AG09309 (cell line): ENCODE measurements at regions not wholly inside any gene's neighbourhood (a gene's known extent, or its start where the extent isn't known, plus 50 kb on each side); places are given as distances from the start of the nearest gene placed in this dataset.

Experiments
- DNase-seq: peaks from one replicate; pipeline ENCODE4 v3.0.0-alpha.2; 2010; ENCODE audit warnings: low read depth
- H3K4me3 ChIP-seq: 2 replicates; pipeline ENCODE4 v1.5.1; 2011; ENCODE audit warnings: mild to moderate bottlenecking, low read depth, low read length, moderate library complexity; ENCODE audit not compliant: control insufficient read depth
- TF ChIP-seq, protein P1 (sequence below): IDR thresholded peaks from 2 replicates; pipeline ENCODE4 v1.5.1; 2011; ENCODE audit warnings: mild to moderate bottlenecking, low read depth, low read length, inconsistent platforms; ENCODE audit not compliant: insufficient read depth, control insufficient read depth; ENCODE audit errors: missing control alignments

DNA sequence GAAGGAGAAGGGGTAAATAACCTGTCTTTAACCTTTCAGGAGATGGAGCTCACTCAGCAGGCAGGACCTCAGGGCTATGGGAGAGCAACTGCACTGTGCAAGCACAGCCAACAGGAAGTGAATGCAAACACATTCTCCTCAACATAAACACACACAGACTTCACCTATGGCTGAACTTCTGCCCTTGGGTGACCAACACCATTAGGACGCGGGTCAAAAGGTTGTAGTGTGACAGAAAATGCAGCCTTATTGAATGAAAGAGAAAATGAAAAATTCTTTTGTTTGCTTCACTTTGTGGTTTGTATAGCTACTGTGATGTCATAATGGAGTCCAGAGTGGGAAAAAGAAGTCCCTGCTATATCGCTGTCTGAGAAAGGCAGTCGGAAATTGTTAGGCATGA is 323.0 kb downstream of the NDFIP2 start:
- H3K4me3 ChIP-seq: no peak overlapping the region
- DNase-seq: no peak
- TF ChIP-seq, protein P1, sequence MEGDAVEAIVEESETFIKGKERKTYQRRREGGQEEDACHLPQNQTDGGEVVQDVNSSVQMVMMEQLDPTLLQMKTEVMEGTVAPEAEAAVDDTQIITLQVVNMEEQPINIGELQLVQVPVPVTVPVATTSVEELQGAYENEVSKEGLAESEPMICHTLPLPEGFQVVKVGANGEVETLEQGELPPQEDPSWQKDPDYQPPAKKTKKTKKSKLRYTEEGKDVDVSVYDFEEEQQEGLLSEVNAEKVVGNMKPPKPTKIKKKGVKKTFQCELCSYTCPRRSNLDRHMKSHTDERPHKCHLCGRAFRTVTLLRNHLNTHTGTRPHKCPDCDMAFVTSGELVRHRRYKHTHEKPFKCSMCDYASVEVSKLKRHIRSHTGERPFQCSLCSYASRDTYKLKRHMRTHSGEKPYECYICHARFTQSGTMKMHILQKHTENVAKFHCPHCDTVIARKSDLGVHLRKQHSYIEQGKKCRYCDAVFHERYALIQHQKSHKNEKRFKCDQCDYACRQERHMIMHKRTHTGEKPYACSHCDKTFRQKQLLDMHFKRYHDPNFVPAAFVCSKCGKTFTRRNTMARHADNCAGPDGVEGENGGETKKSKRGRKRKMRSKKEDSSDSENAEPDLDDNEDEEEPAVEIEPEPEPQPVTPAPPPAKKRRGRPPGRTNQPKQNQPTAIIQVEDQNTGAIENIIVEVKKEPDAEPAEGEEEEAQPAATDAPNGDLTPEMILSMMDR: no peak

DNA sequence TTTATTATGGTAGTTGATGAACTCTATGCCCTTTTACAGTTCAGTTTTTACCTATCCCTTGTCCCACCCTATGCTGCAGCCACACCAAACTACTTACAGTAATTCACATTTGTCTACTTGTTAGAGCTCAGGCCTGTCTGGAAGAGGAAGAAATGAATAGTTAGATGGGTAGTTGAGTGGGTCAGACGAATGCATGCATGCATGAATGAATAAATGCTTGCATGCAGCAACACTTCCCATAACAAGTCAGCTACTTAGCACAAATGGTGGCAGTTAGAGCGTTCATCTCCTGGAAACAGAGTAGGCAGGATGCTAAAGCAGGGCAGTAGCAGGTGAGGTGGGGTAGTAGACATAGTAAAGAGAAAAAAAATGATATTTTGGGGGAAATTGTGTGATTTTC is 322.3 kb downstream of the NDFIP2 start:
- TF ChIP-seq, protein P1: no peak
- H3K4me3 ChIP-seq: no peak overlapping the region
- no peak for DNase-seq

DNA sequence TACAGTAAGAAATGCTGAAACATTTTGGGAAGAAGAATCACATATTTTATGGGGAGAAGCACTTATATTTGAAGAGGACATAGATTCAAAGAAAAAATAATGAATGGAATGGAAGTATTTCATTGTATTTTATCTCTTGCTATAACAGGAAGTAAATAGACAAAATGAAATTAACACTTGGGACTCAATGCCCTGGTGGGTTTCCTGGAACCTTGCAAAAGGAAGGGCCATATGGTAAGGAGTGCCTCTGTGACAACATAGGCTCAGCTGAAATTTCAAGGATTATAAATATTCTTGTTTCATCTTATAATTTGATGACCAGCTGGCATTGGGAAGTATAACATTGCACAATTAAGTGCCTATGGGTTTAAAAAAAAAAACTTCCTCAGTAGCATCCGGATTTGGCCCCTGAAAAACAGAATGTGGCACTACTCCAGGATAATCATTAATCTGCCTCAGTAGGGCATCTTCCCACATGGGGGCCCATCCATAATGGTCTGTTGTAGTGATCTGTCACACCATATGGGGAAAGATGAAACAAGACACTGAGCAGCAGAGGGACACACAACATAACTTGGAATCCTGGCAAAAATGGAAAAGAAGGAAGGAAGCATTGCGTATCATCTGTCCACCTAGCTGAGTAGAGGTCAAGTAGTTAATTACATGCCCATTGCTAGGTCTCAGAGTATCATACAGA is 321.6 kb downstream of the NDFIP2 start:
- no peak for DNase-seq
- no peak overlapping the region for H3K4me3 ChIP-seq
- TF ChIP-seq, protein P1: no peak

DNA sequence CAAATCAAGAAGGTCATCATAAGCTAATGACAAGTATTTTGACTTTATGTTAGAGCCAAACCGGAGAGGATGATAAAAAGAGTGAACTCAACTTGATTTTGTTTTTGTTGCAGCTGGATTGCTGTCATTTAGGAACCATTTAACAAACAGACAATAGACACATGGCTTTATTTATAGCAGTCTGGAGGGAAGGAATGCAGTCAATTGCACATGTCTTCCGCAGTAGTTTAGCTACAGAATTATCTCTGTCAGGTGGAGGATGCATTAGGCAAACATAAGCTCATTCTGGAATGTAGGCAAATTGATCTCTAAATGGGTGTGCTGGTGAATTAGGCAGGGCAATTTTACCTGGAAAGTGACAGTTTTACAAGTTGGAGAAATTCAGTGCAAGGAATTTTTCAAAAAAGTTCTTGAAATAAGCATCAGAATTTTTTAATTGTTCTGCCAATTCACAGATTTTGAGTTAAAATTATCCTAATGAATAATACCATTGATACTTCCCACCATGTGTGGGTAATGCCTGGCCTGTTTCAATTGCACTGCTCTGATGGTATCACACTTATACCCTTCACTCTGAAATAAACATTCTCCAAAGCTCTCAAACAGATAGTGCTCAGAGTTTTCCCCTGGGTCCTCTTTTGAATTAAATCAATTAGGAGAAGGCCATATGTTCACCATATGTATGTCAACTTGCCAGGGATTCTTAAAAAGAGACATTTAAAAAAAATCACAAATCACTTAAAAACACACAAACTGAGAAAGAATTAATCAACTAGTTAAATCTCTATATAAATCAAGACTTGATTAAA is 318.3 kb downstream of the NDFIP2 start:
- no peak overlapping the region for H3K4me3 ChIP-seq
- TF ChIP-seq, protein P1: no peak
- DNase-seq: no peak

GRCh38 chr13:79796136-79796535 is 315.2 kb downstream of the NDFIP2 start:
- no peak overlapping the region for H3K4me3 ChIP-seq
- DNase-seq: no peak
- TF ChIP-seq, protein P1: no peak

DNA sequence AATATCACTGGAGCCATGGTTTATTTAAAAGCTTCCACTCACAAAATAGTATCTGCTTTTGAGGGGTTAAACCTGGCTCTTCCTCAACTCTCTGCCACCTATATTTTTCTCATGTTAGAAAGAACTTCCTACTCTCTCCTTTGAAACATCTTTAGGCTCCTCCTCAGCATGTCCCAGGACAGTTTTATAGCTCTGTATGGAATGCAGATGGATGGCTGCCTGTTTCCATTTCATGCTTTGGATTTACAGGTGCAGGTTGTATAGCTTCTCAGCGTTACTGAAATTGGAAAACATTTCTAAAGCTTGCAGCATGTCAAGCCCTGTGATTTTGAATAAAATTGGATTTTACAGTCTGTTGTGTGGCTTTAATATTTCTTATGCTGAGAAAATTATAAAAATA is 314.0 kb downstream of the NDFIP2 start:
- no peak for DNase-seq
- TF ChIP-seq, protein P1: no peak
- H3K4me3 ChIP-seq: no peak overlapping the region
